ENCODE measurements at regions not wholly inside any gene's neighbourhood (a gene's known extent, or its start where the extent isn't known, plus 50 kb on each side); places are given as distances from the start of the nearest gene placed in this dataset.

- no peak for TF ChIP-seq CTCF (IDR thresholded peaks at IDR 0.05)
- Histone ChIP-seq H3K36me3 (ENCODE audit: low read depth) (no peaks in the 10 kb centered on the region), H3K9me3 (peaks cover 2% of the 10 kb centered on the region), H3K4me3 (no peak overlapping the region), H3K4me1 (ENCODE audit: low read depth) (no peaks in the 10 kb centered on the region)
- ATAC-seq (no peak), DNase-seq (no peak)
- intact Hi-C loops (cut with DNase I, micrococcal nuclease), result no loop called here
These were observed 289.0 kb downstream of the GLRX3 start for GRCh38 chr10:130425169-130425568.

GRCh38 chr10:130425881-130426435, 289.8 kb downstream of the GLRX3 start:
- peaks cover under 1% of the 10 kb centered on the region for H3K9me3 ChIP-seq
- TF ChIP-seq CTCF (IDR thresholded peaks at IDR 0.05), result no peak
- intact Hi-C loops (cut with DNase I, micrococcal nuclease), result no loop called here
- no peaks in the 10 kb centered on the region for H3K36me3 ChIP-seq (ENCODE audit: low read depth)
- H3K4me3 ChIP-seq, result no peak overlapping the region
- DNase-seq (no peak), ATAC-seq (no peak)
- H3K4me1 ChIP-seq (ENCODE audit: low read depth), result no peaks in the 10 kb centered on the region

DNA sequence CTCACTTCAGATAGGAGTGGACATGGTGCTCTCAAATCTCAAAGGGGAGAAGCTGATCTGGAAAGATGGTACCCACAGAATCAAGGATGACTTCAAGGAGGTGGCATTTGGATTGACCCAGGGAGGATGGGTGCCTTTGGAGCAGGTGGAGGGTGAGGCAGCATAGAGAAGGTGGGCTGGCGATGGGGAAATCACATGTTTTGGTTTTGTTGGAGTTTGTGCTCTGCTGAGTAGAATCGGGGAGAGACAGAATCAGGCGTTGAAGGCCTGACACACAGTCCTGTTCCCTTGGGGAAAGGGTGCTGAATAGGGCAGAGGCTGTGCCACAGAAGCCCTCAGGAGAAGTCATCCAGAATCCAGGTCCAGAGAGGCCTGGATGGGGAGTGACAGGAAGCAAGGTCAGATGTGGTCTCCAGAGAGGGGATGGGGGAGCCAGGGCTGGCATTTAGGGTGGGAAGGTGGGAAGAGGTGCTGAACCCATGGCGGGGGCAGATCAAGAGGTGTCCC, 291.1 kb downstream of the GLRX3 start:
- no peaks in the 10 kb centered on the region for H3K9me3 ChIP-seq
- H3K4me1 ChIP-seq (ENCODE audit: low read depth), result no peaks in the 10 kb centered on the region
- DNase-seq (no peak), ATAC-seq (no peak)
- no peak for TF ChIP-seq CTCF (IDR thresholded peaks at IDR 0.05)
- H3K4me3 ChIP-seq, result no peak overlapping the region
- intact Hi-C loops (cut with DNase I, micrococcal nuclease), result no loop called here
- no peaks in the 10 kb centered on the region for H3K36me3 ChIP-seq (ENCODE audit: low read depth)

DNA sequence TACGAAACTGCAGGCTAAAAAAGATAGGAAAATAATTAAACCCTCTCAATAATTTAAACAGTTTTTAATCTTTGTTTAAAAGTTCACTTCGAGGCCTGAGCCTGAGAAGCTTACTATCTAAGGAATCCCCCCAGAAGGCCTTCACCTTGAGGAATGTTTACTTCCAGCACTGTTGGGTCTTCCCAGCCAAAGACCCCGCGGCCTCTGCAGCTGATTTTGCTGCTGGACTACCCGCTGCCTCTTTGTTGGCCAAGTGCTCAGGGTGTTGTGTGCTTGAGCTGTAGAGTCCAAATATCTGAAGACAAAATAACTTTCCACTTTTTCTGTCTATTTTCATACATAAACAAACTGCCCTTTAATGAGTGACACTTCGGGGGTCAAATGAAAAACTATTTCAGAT, 292.7 kb downstream of the GLRX3 start:
- Histone ChIP-seq H3K4me3 (no peak overlapping the region), H3K4me1 (ENCODE audit: low read depth) (no peaks in the 10 kb centered on the region), H3K9me3 (no peaks in the 10 kb centered on the region), H3K36me3 (ENCODE audit: low read depth) (no peaks in the 10 kb centered on the region)
- no peak for TF ChIP-seq CTCF (IDR thresholded peaks at IDR 0.05)
- no peak for ATAC-seq
- intact Hi-C loops (cut with DNase I, micrococcal nuclease), result no loop called here
- DNase-seq, result no peak

DNA sequence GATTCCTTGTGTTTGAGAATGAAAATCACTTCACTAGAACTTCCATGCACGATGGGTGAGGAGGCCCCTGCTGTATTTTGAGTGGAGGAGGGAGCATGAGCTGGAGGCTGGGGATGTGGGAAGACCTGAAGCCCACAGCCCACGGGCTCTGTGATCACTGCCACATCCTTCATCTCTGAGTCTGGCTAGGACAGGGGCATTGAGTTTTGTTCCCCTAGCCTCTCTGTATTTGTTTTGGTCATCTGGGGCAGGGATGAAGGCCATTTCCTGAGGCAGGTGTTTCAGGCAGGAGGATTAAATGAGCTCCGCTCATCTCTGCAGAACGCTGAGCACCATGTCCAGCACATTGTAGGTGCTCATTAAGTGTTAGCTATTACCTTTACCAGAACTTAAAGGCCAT, 293.6 kb downstream of the GLRX3 start:
- no peaks in the 10 kb centered on the region for H3K4me1 ChIP-seq (ENCODE audit: low read depth)
- intact Hi-C loops (cut with DNase I, micrococcal nuclease), result no loop called here
- H3K9me3 ChIP-seq, result no peaks in the 10 kb centered on the region
- ATAC-seq (no peak), DNase-seq (no peak)
- H3K36me3 ChIP-seq (ENCODE audit: low read depth), result no peaks in the 10 kb centered on the region
- H3K4me3 ChIP-seq, result no peak overlapping the region
- TF ChIP-seq CTCF (IDR thresholded peaks at IDR 0.05), result no peak

DNA sequence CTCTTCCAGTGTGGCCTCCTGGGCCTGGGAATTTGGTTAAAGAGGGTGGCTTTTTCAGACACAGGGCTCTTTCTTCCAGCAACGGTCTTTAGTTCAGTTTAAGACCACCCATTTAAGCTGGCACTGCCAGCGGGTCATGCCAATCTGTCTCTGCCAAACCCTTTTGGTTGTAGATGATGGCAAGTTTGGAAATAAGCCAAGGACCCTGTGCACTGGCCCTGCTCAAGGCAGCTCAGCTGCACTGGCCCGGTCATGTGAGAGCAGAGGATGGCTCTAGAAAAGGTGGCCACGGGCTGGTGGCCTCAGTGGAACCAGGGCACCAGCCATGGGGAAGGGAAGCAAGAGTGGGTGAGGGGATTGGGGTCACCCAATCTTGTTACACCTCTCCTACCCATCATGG, 294.1 kb downstream of the GLRX3 start:
- DNase-seq, result no peak

More for the DNA sequence above, 294.1 kb downstream of the GLRX3 start:
- Histone ChIP-seq H3K9me3 (no peaks in the 10 kb centered on the region), H3K36me3 (ENCODE audit: low read depth) (no peaks in the 10 kb centered on the region), H3K4me1 (ENCODE audit: low read depth) (no peaks in the 10 kb centered on the region), H3K4me3 (no peak overlapping the region)
- intact Hi-C loops (cut with DNase I, micrococcal nuclease), result no loop called here
- no peak for TF ChIP-seq CTCF (IDR thresholded peaks at IDR 0.05)
- ATAC-seq, result no peak
